ENCODE measurements at regions not wholly inside any gene's neighbourhood (a gene's known extent, or its start where the extent isn't known, plus 50 kb on each side); places are given as distances from the start of the nearest gene placed in this dataset.

DNA sequence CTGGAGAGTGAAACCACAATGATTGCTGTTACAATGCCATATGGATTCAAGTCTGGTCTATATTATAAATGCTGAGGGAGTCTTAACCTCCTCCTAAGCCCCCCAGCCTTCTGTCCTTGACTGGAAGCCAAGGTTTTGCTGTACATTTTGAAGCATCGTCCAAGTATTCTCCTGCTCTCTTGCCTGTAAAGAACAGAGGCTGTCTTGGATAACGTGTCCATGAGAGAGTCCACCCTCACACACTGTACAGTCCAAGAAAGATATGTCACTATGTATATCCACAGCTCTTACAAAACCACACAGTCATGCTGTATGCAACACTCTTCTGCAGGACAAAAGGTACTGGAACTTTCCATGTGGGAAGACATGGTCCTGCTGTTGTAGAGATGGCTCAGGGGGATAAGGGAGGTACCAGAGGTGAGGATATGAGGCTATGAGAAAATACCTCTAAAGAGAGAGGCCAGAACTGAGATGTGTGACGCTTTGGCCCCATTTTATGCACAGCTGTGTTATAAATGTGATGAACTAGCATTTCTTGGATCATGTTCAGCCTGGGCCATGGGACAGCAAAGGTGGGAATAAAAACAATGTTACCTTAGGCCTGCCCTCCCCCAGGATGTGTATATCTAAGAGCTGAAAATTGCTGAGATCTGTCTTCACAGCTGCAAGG lies 678.6 kb downstream of the IQCM start:
- TF ChIP-seq, protein P1, sequence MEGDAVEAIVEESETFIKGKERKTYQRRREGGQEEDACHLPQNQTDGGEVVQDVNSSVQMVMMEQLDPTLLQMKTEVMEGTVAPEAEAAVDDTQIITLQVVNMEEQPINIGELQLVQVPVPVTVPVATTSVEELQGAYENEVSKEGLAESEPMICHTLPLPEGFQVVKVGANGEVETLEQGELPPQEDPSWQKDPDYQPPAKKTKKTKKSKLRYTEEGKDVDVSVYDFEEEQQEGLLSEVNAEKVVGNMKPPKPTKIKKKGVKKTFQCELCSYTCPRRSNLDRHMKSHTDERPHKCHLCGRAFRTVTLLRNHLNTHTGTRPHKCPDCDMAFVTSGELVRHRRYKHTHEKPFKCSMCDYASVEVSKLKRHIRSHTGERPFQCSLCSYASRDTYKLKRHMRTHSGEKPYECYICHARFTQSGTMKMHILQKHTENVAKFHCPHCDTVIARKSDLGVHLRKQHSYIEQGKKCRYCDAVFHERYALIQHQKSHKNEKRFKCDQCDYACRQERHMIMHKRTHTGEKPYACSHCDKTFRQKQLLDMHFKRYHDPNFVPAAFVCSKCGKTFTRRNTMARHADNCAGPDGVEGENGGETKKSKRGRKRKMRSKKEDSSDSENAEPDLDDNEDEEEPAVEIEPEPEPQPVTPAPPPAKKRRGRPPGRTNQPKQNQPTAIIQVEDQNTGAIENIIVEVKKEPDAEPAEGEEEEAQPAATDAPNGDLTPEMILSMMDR (IDR thresholded peaks at IDR 0.05), result no peak
- TF ChIP-seq POLR2AphosphoS5 (IDR thresholded peaks at IDR 0.05), result no peak
- no peak for TF ChIP-seq POLR2A (IDR thresholded peaks at IDR 0.05)
- TF ChIP-seq EP300 (IDR thresholded peaks at IDR 0.05), result no peak
